ENCODE measurements at regions not wholly inside any gene's neighbourhood (a gene's known extent, or its start where the extent isn't known, plus 50 kb on each side); places are given as distances from the start of the nearest gene placed in this dataset.

DNA sequence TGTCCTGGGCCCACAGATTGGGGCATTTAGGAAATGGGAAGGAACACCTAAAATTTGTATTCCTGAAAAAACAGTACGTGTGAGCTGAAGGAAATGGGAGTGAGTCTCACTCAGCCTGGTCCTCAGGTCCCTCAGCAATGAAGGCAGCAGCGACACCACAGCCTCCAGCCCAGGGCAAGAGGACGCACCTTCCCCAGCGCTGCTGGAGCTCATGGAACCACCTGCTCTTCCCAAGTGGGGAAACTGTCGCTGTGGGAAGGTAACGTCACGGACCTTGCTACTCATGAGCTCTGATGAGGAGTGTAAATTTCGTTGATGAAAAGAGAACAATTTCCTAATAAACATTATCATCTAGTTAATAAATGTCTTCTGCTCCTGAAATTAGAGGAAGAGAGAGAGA lies 323.6 kb downstream of the EIPR1 start:
- intact Hi-C loops (cut with DNase I, micrococcal nuclease), result no loop called here
- H3K4me3 Mint-ChIP-seq, result no peak overlapping the region
- Histone ChIP-seq H3K27me3 (ENCODE audit: control insufficient read depth in 1 of 2, insufficient read depth in 2 of 2, low read length in 2 of 2) (no peaks in the 10 kb centered on the region), H3K27ac (ENCODE audit: low read depth in 1 of 2, low read length in 2 of 2) (no peak overlapping the region), H3K9me3 (ENCODE audit: control insufficient read depth in 1 of 2, insufficient read depth in 1 of 2, low read length in 2 of 2) (peaks cover 0 to 4% of the 10 kb centered on the region in 2 experiments), H3K36me3 (ENCODE audit: insufficient read depth, low read length) (no peaks in the 10 kb centered on the region), H3K4me3 (ENCODE audit: low read length) (no peak overlapping the region), H3K4me1 (ENCODE audit: insufficient read depth, low read length) (no peaks in the 10 kb centered on the region)
- ATAC-seq (ENCODE audit: poor library complexity), result no peak
- TF ChIP-seq, protein P1, sequence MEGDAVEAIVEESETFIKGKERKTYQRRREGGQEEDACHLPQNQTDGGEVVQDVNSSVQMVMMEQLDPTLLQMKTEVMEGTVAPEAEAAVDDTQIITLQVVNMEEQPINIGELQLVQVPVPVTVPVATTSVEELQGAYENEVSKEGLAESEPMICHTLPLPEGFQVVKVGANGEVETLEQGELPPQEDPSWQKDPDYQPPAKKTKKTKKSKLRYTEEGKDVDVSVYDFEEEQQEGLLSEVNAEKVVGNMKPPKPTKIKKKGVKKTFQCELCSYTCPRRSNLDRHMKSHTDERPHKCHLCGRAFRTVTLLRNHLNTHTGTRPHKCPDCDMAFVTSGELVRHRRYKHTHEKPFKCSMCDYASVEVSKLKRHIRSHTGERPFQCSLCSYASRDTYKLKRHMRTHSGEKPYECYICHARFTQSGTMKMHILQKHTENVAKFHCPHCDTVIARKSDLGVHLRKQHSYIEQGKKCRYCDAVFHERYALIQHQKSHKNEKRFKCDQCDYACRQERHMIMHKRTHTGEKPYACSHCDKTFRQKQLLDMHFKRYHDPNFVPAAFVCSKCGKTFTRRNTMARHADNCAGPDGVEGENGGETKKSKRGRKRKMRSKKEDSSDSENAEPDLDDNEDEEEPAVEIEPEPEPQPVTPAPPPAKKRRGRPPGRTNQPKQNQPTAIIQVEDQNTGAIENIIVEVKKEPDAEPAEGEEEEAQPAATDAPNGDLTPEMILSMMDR (IDR thresholded peaks at IDR 0.05), result no peak
- no peak for DNase-seq
- H3K4me1 Mint-ChIP-seq (ENCODE audit: low read depth), result peaks cover 7% of the 10 kb centered on the region
- H3K36me3 Mint-ChIP-seq (ENCODE audit: low read depth), result no peaks in the 10 kb centered on the region
- ChIA-PET POLR2A (no interaction called here), CTCF (no interaction called here)
- H3K9me3 Mint-ChIP-seq, result no peaks in the 10 kb centered on the region
- H3K27me3 Mint-ChIP-seq, result no peaks in the 10 kb centered on the region
- H3K27ac Mint-ChIP-seq, result no peak overlapping the region

GRCh38 chr2:3051266-3051665 lies 326.4 kb downstream of the EIPR1 start:
- no peaks in the 10 kb centered on the region for H3K9me3 Mint-ChIP-seq
- no peak for ATAC-seq (ENCODE audit: poor library complexity)
- CTCF ChIA-PET, result no interaction called here
- Histone ChIP-seq H3K27me3 (ENCODE audit: control insufficient read depth in 1 of 2, insufficient read depth in 2 of 2, low read length in 2 of 2) (no peaks in the 10 kb centered on the region), H3K4me1 (ENCODE audit: insufficient read depth, low read length) (no peaks in the 10 kb centered on the region), H3K4me3 (ENCODE audit: low read length) (no peak overlapping the region), H3K36me3 (ENCODE audit: insufficient read depth, low read length) (no peaks in the 10 kb centered on the region), H3K9me3 (ENCODE audit: control insufficient read depth in 1 of 2, insufficient read depth in 1 of 2, low read length in 2 of 2) (peaks cover 0 to 9% of the 10 kb centered on the region in 2 experiments), H3K27ac (ENCODE audit: low read depth in 1 of 2, low read length in 2 of 2) (no peak overlapping the region)
- no peaks in the 10 kb centered on the region for H3K36me3 Mint-ChIP-seq (ENCODE audit: low read depth)
- DNase-seq, result no peak
- intact Hi-C loops (cut with DNase I, micrococcal nuclease), result no loop called here
- no peak overlapping the region for H3K27ac Mint-ChIP-seq
- TF ChIP-seq, protein P1 (IDR thresholded peaks at IDR 0.05), result no peak
- no peaks in the 10 kb centered on the region for H3K27me3 Mint-ChIP-seq
- POLR2A ChIA-PET, result no interaction called here
- no peak overlapping the region for H3K4me3 Mint-ChIP-seq
- peaks cover 7% of the 10 kb centered on the region for H3K4me1 Mint-ChIP-seq (ENCODE audit: low read depth)

GRCh38 chr2:3046170-3046865 lies 331.3 kb downstream of the EIPR1 start:
- intact Hi-C loops (cut with DNase I, micrococcal nuclease), result no loop called here
- H3K27me3 ChIP-seq (ENCODE audit: control insufficient read depth in 1 of 2, insufficient read depth in 2 of 2, low read length in 2 of 2), result no peaks in the 10 kb centered on the region
- Mint-ChIP-seq H3K4me3 (no peak overlapping the region), H3K36me3 (ENCODE audit: low read depth) (no peaks in the 10 kb centered on the region), H3K4me1 (ENCODE audit: low read depth) (peaks cover 3% of the 10 kb centered on the region), H3K27ac (no peak overlapping the region), H3K9me3 (no peaks in the 10 kb centered on the region), H3K27me3 (no peaks in the 10 kb centered on the region)
- DNase-seq (no peak), ATAC-seq (ENCODE audit: poor library complexity) (no peak)
- POLR2A ChIA-PET, result no interaction called here
- no peak overlapping the region for H3K4me3 ChIP-seq (ENCODE audit: low read length)
- peaks cover 0 to 5% of the 10 kb centered on the region in 2 experiments for H3K9me3 ChIP-seq (ENCODE audit: control insufficient read depth in 1 of 2, insufficient read depth in 1 of 2, low read length in 2 of 2)
- no peaks in the 10 kb centered on the region for H3K4me1 ChIP-seq (ENCODE audit: insufficient read depth, low read length)
- H3K36me3 ChIP-seq (ENCODE audit: insufficient read depth, low read length), result no peaks in the 10 kb centered on the region
- CTCF ChIA-PET, result no interaction called here
- H3K27ac ChIP-seq (ENCODE audit: low read depth in 1 of 2, low read length in 2 of 2), result no peak overlapping the region
- TF ChIP-seq, protein P1 (IDR thresholded peaks at IDR 0.05), result no peak

Measured in CD4-positive, alpha-beta T cell (primary cell).